ENCODE measurements at regions not wholly inside any gene's neighbourhood (a gene's known extent, or its start where the extent isn't known, plus 50 kb on each side); places are given as distances from the start of the nearest gene placed in this dataset.
"Not testable (repeated sequence)": the region's sequence is repeated elsewhere in the genome, so short reads cannot be mapped to it uniquely, and the experiment has no call there.

- H4K20me1 ChIP-seq (ENCODE audit: insufficient read depth), result no peaks in the 10 kb centered on the region
- no peak overlapping the region for H2AFZ ChIP-seq (ENCODE audit: low read depth)
- no peaks in the 10 kb centered on the region for H3K27me3 ChIP-seq (ENCODE audit: insufficient read depth, low read depth)
- no peak overlapping the region for H3K27ac ChIP-seq
- no peaks in the 10 kb centered on the region for H3K4me1 ChIP-seq (ENCODE audit: low read depth, poor library complexity, severe bottlenecking)
- TF ChIP-seq CTCF (conservative IDR thresholded peaks at IDR 0.05; ENCODE audit: low read depth, low read length), result no peak
- H3K36me3 ChIP-seq (ENCODE audit: insufficient read depth), result no peaks in the 10 kb centered on the region
- no peak overlapping the region for H3K4me3 ChIP-seq (IDR thresholded peaks at IDR 0.05; ENCODE audit: insufficient read depth, low read depth, low read length)
- no peaks in the 10 kb centered on the region for H3K79me2 ChIP-seq (ENCODE audit: insufficient read depth, low read depth)
- no peak overlapping the region for H3K9ac ChIP-seq
- H3K4me2 ChIP-seq, result no peak overlapping the region
Observed at GRCh38 chr5:97991236-97991635, 782.2 kb upstream of the RGMB start.

- no peaks in the 10 kb centered on the region for H4K20me1 ChIP-seq (ENCODE audit: insufficient read depth)
- H3K27ac ChIP-seq, result no peak overlapping the region
- no peaks in the 10 kb centered on the region for H3K4me1 ChIP-seq (ENCODE audit: low read depth, poor library complexity, severe bottlenecking)
- no peaks in the 10 kb centered on the region for H3K79me2 ChIP-seq (ENCODE audit: insufficient read depth, low read depth)
- no peaks in the 10 kb centered on the region for H3K27me3 ChIP-seq (ENCODE audit: insufficient read depth, low read depth)
- no peak overlapping the region for H3K4me3 ChIP-seq (IDR thresholded peaks at IDR 0.05; ENCODE audit: insufficient read depth, low read depth, low read length)
- no peak for TF ChIP-seq CTCF (conservative IDR thresholded peaks at IDR 0.05; ENCODE audit: low read depth, low read length)
- no peak overlapping the region for H3K4me2 ChIP-seq
- H2AFZ ChIP-seq (ENCODE audit: low read depth), result no peak overlapping the region
- H3K36me3 ChIP-seq (ENCODE audit: insufficient read depth), result no peaks in the 10 kb centered on the region
- H3K9ac ChIP-seq, result no peak overlapping the region
Observed at GRCh38 chr5:97998941-97999340, 774.5 kb upstream of the RGMB start.

- no peaks in the 10 kb centered on the region for H3K79me2 ChIP-seq (ENCODE audit: insufficient read depth, low read depth)
- no peak overlapping the region for H2AFZ ChIP-seq (ENCODE audit: low read depth)
- H3K36me3 ChIP-seq (ENCODE audit: insufficient read depth), result no peaks in the 10 kb centered on the region
- H3K4me1 ChIP-seq (ENCODE audit: low read depth, poor library complexity, severe bottlenecking), result no peaks in the 10 kb centered on the region
- no peak for TF ChIP-seq CTCF (conservative IDR thresholded peaks at IDR 0.05; ENCODE audit: low read depth, low read length)
- no peaks in the 10 kb centered on the region for H3K27me3 ChIP-seq (ENCODE audit: insufficient read depth, low read depth)
- no peaks in the 10 kb centered on the region for H4K20me1 ChIP-seq (ENCODE audit: insufficient read depth)
- H3K9ac ChIP-seq, result no peak overlapping the region
- H3K4me2 ChIP-seq, result no peak overlapping the region
- no peak overlapping the region for H3K4me3 ChIP-seq (IDR thresholded peaks at IDR 0.05; ENCODE audit: insufficient read depth, low read depth, low read length)
- H3K27ac ChIP-seq, result no peak overlapping the region
Observed at GRCh38 chr5:98004463-98004862, 769.0 kb upstream of the RGMB start.

- Histone ChIP-seq H3K4me2 (no peak overlapping the region), H3K9ac (no peak overlapping the region), H3K4me1 (ENCODE audit: low read depth, poor library complexity, severe bottlenecking) (peaks cover 3% of the 10 kb centered on the region), H2AFZ (ENCODE audit: low read depth) (no peak overlapping the region), H3K27ac (no peak overlapping the region), H4K20me1 (ENCODE audit: insufficient read depth) (no peaks in the 10 kb centered on the region), H3K27me3 (ENCODE audit: insufficient read depth, low read depth) (no peaks in the 10 kb centered on the region), H3K36me3 (ENCODE audit: insufficient read depth) (no peaks in the 10 kb centered on the region), H3K79me2 (ENCODE audit: insufficient read depth, low read depth) (no peaks in the 10 kb centered on the region), H3K4me3 (IDR thresholded peaks at IDR 0.05; ENCODE audit: insufficient read depth, low read depth, low read length) (no peak overlapping the region)
- TF ChIP-seq CTCF (conservative IDR thresholded peaks at IDR 0.05; ENCODE audit: low read depth, low read length), result no peak
Observed at GRCh38 chr5:98016771-98017170, 756.7 kb upstream of the RGMB start.

- H3K27me3 ChIP-seq (ENCODE audit: insufficient read depth, low read depth); H3K79me2 ChIP-seq (ENCODE audit: insufficient read depth, low read depth); H3K4me3 ChIP-seq (IDR thresholded peaks at IDR 0.05; ENCODE audit: insufficient read depth, low read depth, low read length); H3K27ac ChIP-seq; H3K9ac ChIP-seq; H3K4me1 ChIP-seq (ENCODE audit: low read depth, poor library complexity, severe bottlenecking); H4K20me1 ChIP-seq (ENCODE audit: insufficient read depth); H2AFZ ChIP-seq (ENCODE audit: low read depth); H3K4me2 ChIP-seq; H3K36me3 ChIP-seq (ENCODE audit: insufficient read depth): not testable (repeated sequence)
- peak; percentile 38 for TF ChIP-seq CTCF (conservative IDR thresholded peaks at IDR 0.05; ENCODE audit: low read depth, low read length)
Observed at GRCh38 chr5:98030273-98030672, 743.2 kb upstream of the RGMB start.

GRCh38 chr5:98031036-98031435, 742.4 kb upstream of the RGMB start:
- H3K27me3 ChIP-seq (ENCODE audit: insufficient read depth, low read depth); H3K4me2 ChIP-seq; H3K27ac ChIP-seq; H3K4me1 ChIP-seq (ENCODE audit: low read depth, poor library complexity, severe bottlenecking); H4K20me1 ChIP-seq (ENCODE audit: insufficient read depth); H3K9ac ChIP-seq; H3K4me3 ChIP-seq (IDR thresholded peaks at IDR 0.05; ENCODE audit: insufficient read depth, low read depth, low read length); H2AFZ ChIP-seq (ENCODE audit: low read depth); H3K36me3 ChIP-seq (ENCODE audit: insufficient read depth); H3K79me2 ChIP-seq (ENCODE audit: insufficient read depth, low read depth): not testable (repeated sequence)

Measured in KMS-11 (cell line).